GM21526 (cell line): ENCODE measurements at regions not wholly inside any gene's neighbourhood (a gene's known extent, or its start where the extent isn't known, plus 50 kb on each side); places are given as distances from the start of the nearest gene placed in this dataset.

ENCODE experiments used
- ATAC-seq: cut with Tn5 transposase; IDR thresholded peaks from one replicate; pipeline ENCODE4 v1.9.1; 2021; ENCODE audit warnings: moderate library complexity; ENCODE audit not compliant: unreplicated experiment, low FRiP score

DNA sequence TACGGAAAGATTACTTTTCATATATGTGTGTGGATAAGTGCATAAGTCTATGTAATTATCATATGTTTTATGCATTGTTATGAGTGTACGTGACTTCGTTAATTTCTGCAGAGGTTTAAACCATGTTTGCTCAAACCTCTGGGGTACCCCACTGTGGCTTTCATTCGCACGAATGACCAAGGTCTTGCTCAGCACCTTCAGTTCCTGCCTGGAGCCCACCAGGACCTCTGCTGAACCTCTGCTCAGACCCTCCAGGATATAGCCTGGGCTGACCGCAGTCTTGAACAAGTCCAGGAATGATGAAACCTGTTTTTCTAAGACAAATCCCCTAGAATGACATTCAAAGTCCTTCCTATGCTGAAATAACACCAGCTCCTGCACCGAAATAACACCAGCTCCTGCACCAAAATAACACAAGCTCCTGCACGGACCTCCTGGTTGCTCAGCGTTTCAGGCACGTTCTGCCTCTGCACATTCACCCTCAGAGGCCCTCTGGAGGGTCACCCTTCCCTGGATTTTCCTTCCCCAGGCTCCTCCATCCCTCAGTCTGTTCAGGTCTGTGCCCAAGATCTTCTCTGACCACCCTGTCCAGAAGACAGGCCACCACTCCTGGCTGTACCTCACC, 99.7 kb upstream of the BOD1 start:
- ATAC-seq, result no peak

DNA sequence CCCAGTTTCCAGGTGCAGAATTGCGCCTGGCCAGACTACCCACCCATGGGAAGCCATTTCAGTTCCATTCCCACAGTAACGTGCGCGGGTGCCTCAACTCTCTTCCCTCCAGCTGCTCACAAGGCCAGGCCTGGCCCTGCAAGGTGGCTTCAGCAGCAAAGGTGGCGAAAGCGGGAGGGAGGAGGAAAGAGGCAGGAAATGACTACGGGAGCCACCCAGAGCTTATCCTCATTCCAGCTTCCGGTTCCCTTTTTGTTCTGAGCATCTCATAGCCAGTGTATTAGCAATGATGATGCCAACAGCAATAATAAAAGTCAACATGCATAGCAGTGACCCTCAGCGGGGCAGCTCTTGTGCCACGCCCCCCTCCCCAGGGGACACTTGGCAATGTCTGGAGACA, 101.5 kb upstream of the BOD1 start:
- ATAC-seq, result no peak

DNA sequence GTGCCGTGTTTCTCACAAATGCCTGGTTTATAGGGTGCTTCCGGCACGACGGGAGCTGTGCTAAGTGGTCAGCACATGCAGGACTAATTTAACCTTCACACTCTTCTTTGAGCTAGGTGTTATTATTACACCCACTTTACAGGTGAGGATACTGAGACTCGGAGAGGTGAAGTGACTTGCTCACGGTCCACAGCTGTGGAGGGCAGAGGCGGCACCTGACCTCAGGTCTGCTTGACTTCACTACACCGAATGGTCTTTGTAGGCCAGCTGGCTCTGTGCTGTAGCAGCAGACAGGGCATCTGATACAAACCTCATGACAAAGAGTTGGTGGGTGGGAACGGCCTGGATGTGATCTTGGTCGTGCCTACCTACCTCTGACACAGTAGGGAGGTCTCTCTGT, 102.0 kb upstream of the BOD1 start:
- ATAC-seq, result no peak

DNA sequence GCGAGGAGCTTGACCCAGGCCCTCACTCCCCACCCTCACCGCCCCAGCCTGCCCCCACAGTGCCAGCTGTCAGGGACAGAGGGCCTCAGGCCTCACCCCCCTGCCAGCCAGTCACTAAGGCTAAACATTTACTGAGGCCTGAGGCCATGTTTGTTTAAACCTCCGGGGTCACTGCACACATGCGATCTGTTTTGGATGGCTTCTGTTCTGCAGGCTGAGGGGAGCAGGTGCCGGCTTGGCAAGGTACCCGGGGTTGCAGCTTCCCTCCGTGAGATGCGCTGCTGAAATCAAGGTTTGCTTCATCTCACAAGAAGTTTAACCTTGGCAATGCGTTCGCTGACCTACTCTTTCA, 103.3 kb upstream of the BOD1 start:
- no peak for ATAC-seq

DNA sequence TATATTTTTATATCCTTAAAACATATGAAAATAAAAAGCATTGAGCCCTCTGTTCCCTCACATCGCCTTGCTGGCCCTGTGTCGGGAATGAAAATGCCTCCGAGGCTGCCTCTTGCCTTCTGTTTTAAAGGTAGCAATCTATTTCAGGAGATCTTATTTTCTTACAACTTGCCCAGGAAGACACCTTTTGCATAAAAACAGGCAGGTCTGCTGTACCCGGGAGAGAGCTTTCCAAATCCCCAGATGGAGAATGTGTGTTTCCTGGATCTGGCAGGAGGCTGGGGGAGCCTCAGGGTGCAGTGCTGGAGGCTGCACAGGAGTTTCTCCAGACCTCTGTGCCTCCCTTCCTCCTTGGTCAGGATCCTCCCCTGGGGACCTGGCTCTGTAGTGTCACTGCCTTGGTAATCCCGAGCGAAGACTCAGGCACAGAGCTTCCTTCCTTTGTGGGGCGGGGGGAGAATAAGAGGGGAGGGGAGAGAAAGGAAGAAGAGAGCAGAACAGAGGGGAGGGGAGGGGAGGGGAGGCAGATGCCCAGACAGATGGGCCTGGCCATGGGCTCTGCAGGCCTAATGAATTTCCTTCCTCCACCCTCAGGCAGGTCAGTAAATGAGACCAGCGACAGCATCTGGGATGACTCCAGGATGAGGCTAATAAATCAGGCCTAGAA, 104.0 kb upstream of the BOD1 start:
- ATAC-seq, result no peak

DNA sequence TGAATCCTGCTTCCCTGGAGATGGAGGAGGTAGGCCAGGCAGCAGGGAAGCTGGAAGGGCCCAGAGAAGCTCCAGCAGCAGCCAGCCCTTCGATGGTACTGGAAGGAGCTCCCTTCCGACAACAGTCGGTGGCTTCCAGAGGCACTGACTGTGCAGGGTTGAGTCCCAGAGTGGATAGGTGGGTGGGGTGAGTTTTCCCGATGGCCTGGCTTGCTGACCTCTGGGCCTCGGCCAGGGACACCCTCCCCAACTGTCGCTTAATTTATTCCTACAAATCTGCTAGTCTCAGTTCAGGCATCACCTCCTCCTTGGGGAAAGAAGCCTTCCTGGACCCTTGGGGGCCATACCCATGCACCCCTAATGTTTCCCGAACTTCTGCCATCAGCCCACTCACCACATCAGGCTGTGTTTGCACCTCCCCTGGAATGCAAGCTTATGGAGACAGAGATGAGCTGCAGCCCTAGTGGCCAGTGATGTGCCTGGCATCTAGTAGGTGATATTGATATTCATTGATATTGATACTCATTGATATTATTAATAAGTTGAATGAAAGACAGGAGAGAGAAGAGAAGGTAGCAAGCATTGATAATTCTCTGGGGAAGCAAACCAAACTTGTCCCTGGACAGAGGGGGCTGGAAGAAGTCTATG, 104.6 kb upstream of the BOD1 start:
- ATAC-seq, result no peak

DNA sequence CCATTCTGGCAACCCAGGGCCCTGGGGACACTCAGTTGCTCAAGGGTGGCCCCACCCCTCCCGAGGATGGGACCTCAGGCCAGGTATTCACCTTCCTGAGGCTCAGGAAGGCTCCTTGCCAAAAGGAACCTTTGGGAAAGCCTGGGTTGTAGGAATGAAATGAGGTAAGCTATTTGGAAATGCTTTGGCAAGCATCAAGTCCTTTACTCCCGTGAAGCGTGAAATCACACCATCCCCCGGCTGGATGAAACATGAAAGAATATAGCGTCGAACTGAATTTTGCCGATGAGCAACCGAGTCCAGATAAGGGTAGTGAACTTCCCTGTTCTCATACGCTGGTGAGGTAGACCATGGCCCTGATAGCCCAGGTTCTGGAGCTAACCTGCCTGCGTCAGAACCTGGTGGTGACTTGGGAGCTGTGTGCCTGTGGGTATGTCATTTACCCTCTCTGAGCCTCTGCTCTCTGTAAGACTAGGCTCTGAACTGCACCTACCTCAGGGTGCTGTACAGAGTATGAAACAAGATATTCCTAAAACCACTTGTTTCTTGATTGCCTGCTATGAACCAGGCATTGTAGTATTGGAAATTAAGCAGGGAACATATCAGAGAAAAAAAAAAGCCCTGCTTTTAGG, 105.3 kb upstream of the BOD1 start:
- ATAC-seq, result no peak

DNA sequence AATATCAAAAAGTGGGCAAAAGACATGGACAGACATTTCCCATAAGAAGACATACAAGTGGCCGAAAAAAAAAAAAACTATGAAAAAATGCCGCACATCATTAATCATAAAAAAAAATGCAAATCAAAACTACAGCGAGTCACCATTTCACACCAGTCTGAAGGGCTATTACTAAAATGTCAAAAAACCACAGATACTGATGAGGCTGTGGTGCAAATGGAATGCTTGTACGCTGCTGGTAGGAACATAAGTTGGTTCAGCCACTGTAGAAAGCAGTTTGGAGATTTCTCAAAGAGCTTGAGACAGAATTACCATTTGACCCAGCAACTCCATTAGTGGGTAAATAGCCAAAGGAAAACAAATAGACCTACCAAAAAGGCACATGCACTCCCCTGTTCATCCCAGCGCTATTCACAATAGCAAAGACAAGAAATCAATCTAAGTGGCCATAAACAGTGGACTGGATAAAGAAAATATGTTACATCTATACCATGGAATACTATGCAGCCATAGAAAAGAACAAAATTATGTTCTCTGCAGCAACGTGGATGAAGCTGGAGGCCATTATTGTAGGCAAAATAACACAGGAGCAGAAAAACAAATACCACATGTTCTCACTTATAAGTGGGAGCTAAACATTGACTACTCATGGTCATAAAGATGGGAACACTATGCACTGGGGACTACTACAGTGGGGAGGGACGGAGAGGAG, 110.6 kb upstream of the BOD1 start:
- no peak for ATAC-seq

DNA sequence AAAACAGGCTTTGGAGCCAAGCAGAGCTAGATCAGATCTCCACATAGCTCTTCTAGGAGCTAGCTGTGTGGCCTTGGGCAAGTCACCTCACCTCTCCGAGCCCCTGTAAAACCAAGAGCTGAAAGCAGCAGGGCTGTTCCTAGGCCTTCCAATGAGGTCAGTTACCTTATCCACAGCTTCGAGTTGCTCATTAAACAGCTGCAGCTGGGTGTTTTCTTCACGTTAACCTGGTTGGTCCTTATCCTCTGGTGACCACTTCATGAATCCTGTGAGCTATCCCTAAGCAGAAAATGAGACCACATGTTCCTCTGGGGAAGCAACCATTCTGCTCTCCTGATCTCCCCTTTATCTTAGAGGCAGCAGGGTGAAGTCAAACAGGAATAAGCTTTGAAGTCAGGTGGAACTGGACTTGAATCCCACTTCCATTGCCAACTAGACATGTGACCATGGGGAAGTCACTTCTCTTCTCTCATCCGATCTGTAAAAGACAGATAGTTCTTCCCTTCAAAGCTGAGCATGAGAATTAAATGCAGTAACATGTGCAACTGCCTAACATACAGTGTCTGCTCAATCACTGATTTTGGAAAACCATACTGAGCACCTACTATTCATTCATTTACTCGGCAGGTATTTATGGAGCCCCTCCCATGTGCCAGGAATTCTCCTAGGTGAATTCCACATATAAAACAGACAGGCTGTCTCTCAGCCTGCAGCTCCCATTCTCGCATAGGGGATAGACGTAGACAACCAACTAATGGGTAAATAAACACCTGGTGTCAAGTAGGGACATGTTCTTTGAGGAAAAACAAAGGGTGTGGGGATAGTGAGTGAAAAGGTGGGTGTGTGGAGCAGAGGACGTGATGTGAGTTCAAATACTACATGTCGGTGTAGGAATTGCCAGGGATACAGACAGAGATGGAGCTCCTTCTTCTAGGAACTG, 111.7 kb upstream of the BOD1 start:
- ATAC-seq, result no peak

DNA sequence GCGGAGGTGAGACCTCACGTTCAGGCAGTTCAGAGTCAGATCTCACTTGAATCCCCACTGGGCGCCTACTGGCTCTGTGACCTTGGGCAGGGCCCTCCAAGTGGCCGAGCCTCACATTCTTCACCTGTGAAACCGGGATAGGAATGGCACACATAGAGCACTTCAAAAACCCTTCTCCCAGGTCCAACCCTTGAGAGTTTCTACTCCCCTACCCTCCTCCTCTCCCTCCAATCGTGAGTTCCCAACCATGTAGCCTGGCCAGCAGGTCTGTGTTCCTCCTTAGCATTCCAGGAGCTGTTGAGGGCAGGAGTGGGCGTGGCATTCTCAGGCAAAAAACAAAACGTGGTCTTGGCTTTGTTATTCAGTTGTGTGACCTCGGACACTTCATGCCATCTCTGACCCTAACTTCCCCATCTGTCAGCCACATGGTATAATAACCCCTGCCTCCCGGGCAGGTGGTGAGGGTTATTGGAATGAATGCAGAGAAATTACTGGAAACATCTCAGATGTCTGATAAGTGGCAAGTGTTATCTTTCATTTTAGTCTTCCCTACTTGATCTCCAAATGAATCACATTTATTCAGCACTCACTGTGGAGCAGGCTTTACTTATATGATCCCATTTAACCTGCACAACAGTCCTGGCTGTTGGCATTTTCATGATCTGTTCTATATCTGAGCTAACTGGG, 112.8 kb upstream of the BOD1 start:
- ATAC-seq, result no peak

DNA sequence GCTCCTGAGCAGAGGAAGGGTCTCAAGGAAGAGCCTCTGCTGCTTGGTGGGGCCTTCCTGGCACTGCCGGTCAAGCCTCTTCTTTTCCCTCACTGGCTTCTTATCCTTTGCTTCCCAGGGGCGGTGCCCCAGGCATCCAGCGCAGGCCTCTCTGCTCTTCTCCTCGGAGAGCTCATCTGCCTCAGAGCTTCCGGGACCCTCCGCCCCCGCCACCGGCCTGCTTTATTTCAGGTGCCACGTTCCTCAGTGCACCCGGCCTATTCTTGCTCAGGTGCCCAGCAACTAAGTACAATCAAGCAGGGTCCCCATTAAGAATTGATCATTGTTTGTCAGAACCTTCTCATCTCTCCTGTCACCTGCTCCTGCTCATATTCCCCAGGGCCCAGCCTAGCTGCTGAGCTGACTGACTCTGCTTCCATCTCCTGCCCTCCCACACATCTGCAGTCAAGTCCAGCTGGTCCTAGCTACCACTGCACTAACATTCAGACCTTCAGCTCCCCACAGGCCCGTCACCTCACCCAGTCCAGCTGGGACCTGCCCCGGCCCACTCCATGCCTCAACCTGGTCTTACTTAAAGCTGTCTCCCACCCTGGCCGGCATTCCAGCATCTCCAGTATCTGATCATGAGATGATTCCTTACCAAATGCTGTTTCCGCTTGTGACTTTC, 114.3 kb upstream of the BOD1 start:
- no peak for ATAC-seq

DNA sequence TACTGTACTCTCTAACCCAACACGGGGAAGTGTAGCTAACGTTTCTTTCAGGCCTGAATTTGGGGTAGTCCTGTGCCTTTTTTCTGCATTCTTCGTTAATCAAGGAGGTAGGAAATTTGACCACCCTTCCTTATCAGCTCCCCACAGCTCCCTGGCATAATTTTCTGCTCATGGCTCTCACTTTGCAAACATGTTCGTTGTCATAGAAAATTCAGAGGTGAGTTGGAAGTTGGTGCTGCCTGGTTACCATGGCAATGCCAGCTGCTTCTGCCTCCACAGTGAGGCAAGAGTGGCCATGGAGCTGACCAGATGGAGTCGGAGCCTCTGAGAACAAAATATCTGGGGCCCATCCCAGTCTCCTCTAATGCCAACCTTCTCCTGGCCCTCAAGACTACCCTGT, 116.6 kb upstream of the BOD1 start:
- ATAC-seq, result no peak

DNA sequence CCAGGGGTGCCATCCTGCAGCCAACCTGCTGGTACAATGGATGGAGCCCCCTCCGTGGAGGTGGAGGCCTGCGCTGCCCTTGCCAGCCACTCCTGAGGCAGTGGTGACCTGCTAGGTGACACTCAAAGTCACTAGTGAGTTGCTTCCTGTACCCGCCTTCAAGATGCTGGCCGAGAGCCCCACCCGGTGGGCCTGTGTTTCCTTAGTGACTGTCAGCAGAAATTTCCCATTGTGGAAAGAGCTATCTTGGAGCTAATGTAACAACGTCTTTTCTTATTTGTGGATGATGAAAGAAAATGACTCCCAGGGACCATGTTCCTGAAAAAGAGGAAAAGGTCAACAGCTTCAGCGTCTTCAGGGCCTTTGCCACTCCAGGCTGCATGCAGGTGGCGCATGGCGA, 117.0 kb upstream of the BOD1 start:
- ATAC-seq, result no peak

DNA sequence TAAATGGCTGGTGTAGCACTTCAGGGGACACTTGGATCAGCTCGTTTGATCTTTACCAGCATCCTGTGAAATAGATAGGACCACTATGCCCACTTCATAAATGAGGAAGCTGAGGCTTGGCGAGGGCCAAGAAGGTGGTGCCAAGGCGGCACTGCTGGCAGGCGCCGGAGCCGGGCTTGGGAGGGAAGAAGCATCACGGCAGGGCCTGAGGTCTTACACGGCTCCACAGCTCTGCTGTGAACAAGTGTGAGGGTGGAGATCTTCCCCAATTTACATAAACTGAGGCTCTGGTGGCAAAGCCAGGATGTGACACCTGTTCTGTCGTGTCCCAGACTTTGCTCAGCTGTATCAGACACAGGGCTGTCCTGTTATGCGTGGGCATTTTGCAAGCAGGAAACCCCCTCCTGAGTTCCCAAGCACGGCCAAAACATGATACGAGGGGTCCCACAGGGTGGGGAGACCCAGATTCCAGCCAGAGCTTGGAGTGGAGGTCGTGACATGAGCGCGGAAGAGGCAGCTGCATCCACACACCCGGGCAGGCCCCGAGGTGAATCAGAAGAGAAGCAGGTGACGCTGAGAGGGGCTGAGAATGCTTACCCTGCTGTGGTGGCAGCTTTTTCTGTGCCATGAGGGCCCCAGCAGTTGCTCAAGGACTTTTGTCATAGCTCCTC, 117.5 kb upstream of the BOD1 start:
- ATAC-seq, result no peak

DNA sequence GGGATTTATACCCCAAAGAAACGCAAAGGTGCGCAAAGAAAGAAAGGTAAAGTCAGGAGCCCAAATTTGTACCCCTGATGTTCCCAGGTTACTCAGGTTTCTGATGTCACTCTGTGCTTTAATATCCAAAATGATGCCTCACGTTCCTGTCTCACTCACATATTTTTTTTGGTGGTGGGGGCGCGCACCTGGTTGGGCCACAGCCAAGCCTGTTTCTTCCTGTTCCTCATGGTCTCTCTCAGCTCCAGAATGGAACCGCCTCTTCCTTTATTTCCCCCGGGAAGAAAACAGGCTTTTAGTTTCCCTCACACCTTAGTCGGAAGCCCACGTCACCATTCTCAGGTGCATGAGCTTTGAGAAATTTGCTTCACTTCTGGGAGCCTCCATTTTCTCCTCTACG, 118.3 kb upstream of the BOD1 start:
- ATAC-seq, result no peak

DNA sequence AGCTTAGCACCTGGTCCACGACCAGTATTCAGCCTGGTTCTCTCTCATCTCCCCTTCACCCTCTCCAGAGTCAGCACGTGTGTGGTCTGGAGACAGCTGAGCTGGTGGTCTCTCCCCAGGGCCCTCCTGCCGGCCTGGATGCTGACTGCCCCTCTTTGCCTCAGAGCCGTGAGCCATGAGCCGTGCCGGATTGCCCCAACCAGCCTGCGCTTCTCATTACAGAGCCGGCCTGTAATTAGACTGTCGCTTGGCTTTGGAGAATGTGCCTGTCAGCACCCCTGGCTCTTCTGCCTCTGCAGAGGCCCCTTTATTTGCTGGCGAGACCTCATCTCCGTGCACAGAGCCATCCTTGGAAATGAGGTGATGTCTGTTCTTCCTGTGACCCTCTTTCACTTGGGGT, 118.7 kb upstream of the BOD1 start:
- no peak for ATAC-seq

DNA sequence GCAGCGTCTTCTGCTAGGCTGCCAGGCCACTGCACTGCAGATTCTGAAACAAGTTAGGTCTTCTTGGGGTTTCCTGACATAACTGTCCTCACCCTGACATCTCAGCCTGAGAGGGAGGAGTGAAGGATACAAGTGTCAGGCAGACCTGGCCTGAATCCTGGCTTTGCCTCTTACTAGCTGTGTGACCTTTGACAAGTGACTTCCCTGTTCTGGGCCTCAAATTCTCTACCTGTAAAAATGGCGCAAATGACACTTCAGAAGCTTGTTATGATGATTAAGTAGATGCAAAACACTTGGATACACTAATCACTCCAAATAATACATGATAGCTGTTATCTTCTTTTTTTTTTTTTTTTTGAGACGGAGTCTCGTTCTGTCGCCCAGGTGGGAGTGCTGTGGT, 119.2 kb upstream of the BOD1 start:
- no peak for ATAC-seq

DNA sequence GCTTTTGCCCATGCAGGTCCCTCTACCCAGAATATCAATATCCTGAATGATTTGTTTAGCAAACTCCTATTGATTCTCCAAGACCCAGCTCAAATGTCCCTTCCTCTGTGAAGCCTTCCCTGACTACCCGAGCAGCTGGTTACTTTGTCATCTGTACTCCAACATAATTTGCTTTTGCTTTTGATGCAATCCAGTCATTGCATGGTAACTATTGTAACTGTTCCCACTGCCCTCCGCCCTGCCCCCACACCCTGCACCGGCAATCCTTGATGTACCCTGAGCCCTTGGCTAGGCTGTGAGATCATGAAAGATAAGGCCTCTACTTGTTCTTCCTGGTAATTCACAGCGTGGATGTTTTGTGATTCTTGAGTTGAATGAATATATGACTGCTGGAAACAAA, 119.9 kb upstream of the BOD1 start:
- ATAC-seq, result no peak
